Keratinocyte (primary cell): ENCODE measurements at regions not wholly inside any gene's neighbourhood (a gene's known extent, or its start where the extent isn't known, plus 50 kb on each side); places are given as distances from the start of the nearest gene placed in this dataset.

Experiments used
- DNase-seq: peaks from one replicate; pipeline ENCODE4 v3.0.0-alpha.2; 2011; ENCODE audit warnings: low read depth, missing footprints, low spot score
- FAIRE-seq: peaks from 2 replicates; lab custom pipeline; 2011; peaks lifted over from hg19 to GRCh38; lab: Jason Lieb, UNC
- H2AFZ ChIP-seq: 2 replicates; pipeline ENCODE4 v1.6.0; 2012; ENCODE audit warnings: low read length, control low read depth, inconsistent platforms; ENCODE audit not compliant: control insufficient read depth
- H3K27ac ChIP-seq: 2 replicates; pipeline ENCODE4 v1.5.1; 2011; ENCODE audit warnings: low read length; ENCODE audit not compliant: control insufficient read depth, insufficient read depth
- H3K27me3 ChIP-seq: 3 replicates; pipeline ENCODE4 v1.6.0; 2011; ENCODE audit warnings: low read length; ENCODE audit not compliant: control insufficient read depth, insufficient read depth; ENCODE audit errors: extremely low read depth
- H3K36me3 ChIP-seq, 2 experiments: 2 replicates in 1 of 2; 3 replicates in 1 of 2; pipeline ENCODE4 v1.5.1; 2011; ENCODE audit warnings: low read length in 2 of 2, mild to moderate bottlenecking in 1 of 2; ENCODE audit not compliant: control insufficient read depth in 2 of 2, insufficient read depth in 2 of 2; ENCODE audit errors: extremely low read depth in 1 of 2
- H3K4me1 ChIP-seq: 3 replicates; pipeline ENCODE4 v1.5.1; 2011; ENCODE audit warnings: low read length; ENCODE audit not compliant: control insufficient read depth, insufficient read depth; ENCODE audit errors: extremely low read depth
- H3K4me2 ChIP-seq: 3 replicates; pipeline ENCODE4 v1.6.0; 2011; ENCODE audit warnings: low read depth, low read length; ENCODE audit not compliant: control insufficient read depth, insufficient read depth; ENCODE audit errors: extremely low read depth
- H3K4me3 ChIP-seq, 3 experiments: fragments of 200-600 bp in 1 of 3; sonication (generic) in 1 of 3; 2 replicates in 2 of 3; 3 replicates in 1 of 3; pipeline ENCODE4 v1.5.1; 2011 to 2016; ENCODE audit warnings: low read length in 3 of 3, mild to moderate bottlenecking in 3 of 3, control low read depth in 2 of 3, inconsistent platforms in 1 of 3, low read depth in 1 of 3, mixed read lengths in 1 of 3, mixed run types in 1 of 3, moderate library complexity in 1 of 3; ENCODE audit not compliant: control insufficient read depth in 2 of 3, insufficient read depth in 2 of 3; ENCODE audit errors: extremely low read depth in 1 of 3
- H3K79me2 ChIP-seq: 2 replicates; pipeline ENCODE4 v1.6.0; 2012; ENCODE audit warnings: low read length; ENCODE audit not compliant: control insufficient read depth, insufficient read depth
- H3K9ac ChIP-seq: 3 replicates; pipeline ENCODE4 v1.6.0; 2011; ENCODE audit warnings: low read length; ENCODE audit not compliant: control insufficient read depth, insufficient read depth; ENCODE audit errors: extremely low read depth
- H3K9me1 ChIP-seq: 3 replicates; pipeline ENCODE4 v1.6.0; 2011; ENCODE audit warnings: low read length; ENCODE audit not compliant: control insufficient read depth, insufficient read depth; ENCODE audit errors: extremely low read depth
- H3K9me3 ChIP-seq: 2 replicates; pipeline ENCODE4 v1.5.1; 2012; ENCODE audit warnings: low read depth, low read length; ENCODE audit not compliant: control insufficient read depth
- H4K20me1 ChIP-seq: 3 replicates; pipeline ENCODE4 v1.6.0; 2011; ENCODE audit warnings: low read length; ENCODE audit not compliant: control insufficient read depth, insufficient read depth; ENCODE audit errors: extremely low read depth
- EZH2 ChIP-seq: IDR thresholded peaks from one replicate; pipeline ENCODE4 v1.6.1; 2012; ENCODE audit warnings: inconsistent platforms, mild to moderate bottlenecking, low read length, moderate library complexity
- dilution Hi-C: fragments of 300-500 bp; cut with MboI; formaldehyde crosslinking; loops from one replicate; pipeline ENCODE4 v1.7.0; 2020; ENCODE audit warnings: low sequenced_read_pairs; ENCODE audit not compliant: extremely low pct_ligation_motif_present
- TF ChIP-seq, protein P1 (sequence below), 3 experiments: IDR thresholded peaks in 1 of 3; conservative IDR thresholded peaks in 1 of 3; optimal IDR thresholded peaks in 1 of 3; 2 replicates in 2 of 3; 3 replicates in 1 of 3; pipeline versions ENCODE3 to v1.5.1; 2011; ENCODE audit warnings: low read length in 3 of 3, mild to moderate bottlenecking in 3 of 3, moderate library complexity in 2 of 3, control low read depth in 1 of 3, inconsistent platforms in 1 of 3; ENCODE audit not compliant: insufficient read depth in 2 of 3; ENCODE audit errors: extremely low read depth in 1 of 3

DNA sequence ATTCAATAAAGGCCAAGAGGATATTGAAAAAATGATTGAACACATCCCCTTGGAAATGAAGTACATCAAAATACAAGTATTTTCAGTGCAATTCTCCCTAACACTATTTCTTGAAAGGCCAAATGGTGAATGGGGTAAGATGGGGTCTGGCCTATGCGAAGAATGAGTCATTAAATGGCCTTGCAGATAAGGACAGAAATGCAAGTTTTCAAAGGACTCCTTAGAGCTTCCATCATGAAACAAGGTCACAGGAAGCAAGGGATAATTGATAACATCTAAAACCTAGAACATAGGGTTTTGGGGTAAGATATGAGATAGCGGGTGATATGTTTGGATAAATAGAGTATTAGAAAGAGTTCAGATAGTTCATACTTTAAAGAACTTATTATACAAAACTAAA lies 109.3 kb upstream of the ABCB5 start:
- Histone ChIP-seq H3K79me2 (no peaks in the 10 kb centered on the region), H2AFZ (no peak overlapping the region), H3K4me3 (no peak overlapping the region), H3K4me2 (no peak overlapping the region), H3K9me1 (no peaks in the 10 kb centered on the region), H3K9ac (no peak overlapping the region), H3K4me1 (peaks cover 6% of the 10 kb centered on the region), H3K9me3 (no peaks in the 10 kb centered on the region), H3K27ac (no peak overlapping the region), H3K36me3 (no peaks in the 10 kb centered on the region), H4K20me1 (no peaks in the 10 kb centered on the region), H3K27me3 (no peaks in the 10 kb centered on the region)
- no peak for FAIRE-seq
- no peak for DNase-seq
- no peak for TF ChIP-seq EZH2
- TF ChIP-seq, protein P1, sequence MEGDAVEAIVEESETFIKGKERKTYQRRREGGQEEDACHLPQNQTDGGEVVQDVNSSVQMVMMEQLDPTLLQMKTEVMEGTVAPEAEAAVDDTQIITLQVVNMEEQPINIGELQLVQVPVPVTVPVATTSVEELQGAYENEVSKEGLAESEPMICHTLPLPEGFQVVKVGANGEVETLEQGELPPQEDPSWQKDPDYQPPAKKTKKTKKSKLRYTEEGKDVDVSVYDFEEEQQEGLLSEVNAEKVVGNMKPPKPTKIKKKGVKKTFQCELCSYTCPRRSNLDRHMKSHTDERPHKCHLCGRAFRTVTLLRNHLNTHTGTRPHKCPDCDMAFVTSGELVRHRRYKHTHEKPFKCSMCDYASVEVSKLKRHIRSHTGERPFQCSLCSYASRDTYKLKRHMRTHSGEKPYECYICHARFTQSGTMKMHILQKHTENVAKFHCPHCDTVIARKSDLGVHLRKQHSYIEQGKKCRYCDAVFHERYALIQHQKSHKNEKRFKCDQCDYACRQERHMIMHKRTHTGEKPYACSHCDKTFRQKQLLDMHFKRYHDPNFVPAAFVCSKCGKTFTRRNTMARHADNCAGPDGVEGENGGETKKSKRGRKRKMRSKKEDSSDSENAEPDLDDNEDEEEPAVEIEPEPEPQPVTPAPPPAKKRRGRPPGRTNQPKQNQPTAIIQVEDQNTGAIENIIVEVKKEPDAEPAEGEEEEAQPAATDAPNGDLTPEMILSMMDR (optimal IDR thresholded peaks at IDR 0.05 in 1 of 3, IDR thresholded peaks at IDR 0.05 in 1 of 3, conservative IDR thresholded peaks at IDR 0.05 in 1 of 3; ENCODE audit: extremely low read depth in 1 of 3, insufficient read depth in 2 of 3, low read length in 3 of 3) = no peak
- dilution Hi-C loops = no loop called here

DNA sequence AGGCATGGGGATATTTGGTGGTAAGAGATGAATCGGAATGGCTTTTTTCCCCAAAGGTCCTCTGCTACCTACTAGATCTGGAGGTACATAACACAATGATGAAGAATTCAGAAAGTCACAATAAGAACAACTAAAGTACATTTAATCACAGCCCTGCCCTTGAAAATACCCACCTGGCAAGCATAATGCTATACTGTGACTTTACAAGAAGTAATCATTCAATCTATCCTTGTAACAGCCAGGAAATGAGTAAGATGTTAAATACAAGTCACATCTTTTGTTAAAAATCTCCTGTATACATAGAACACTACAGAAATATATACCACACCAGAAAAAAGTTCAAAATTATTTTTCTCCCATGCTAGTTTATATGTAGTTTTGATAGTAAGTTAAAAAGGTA lies 108.3 kb upstream of the ABCB5 start:
- Histone ChIP-seq H2AFZ (no peak overlapping the region), H3K27ac (no peak overlapping the region), H4K20me1 (no peaks in the 10 kb centered on the region), H3K4me2 (no peak overlapping the region), H3K27me3 (no peaks in the 10 kb centered on the region), H3K9ac (no peak overlapping the region), H3K36me3 (no peaks in the 10 kb centered on the region), H3K9me1 (no peaks in the 10 kb centered on the region), H3K9me3 (no peaks in the 10 kb centered on the region), H3K4me1 (peaks cover 6% of the 10 kb centered on the region), H3K79me2 (no peaks in the 10 kb centered on the region), H3K4me3 (no peak overlapping the region)
- TF ChIP-seq, protein P1 (optimal IDR thresholded peaks at IDR 0.05 in 1 of 3, IDR thresholded peaks at IDR 0.05 in 1 of 3, conservative IDR thresholded peaks at IDR 0.05 in 1 of 3; ENCODE audit: extremely low read depth in 1 of 3, insufficient read depth in 2 of 3, low read length in 3 of 3) = no peak
- TF ChIP-seq EZH2 = no peak
- FAIRE-seq = peak; percentile 41
- no peak for DNase-seq
- dilution Hi-C loops = no loop called here
